ENCODE measurements at regions not wholly inside any gene's neighbourhood (a gene's known extent, or its start where the extent isn't known, plus 50 kb on each side); places are given as distances from the start of the nearest gene placed in this dataset.

DNA sequence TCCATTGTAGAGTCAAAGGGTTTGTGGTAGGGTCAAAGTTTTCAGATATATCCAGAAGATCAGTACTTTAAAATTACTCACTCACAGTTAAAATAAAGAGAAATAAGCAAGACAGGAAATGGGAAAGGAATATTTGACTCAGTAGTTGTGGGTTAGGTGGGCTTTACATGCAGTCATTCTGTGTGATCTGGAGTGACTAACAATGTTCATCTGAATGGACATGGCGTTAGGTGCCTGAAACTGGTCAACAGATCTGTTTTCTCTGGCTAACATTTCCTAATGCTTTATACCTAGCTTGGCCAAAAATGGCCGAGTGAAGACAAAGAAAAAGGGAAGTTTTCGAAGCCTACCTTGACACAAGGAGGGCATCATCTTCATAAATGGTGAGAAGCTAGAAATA, 133.4 kb upstream of the SATB1 start:
- TF ChIP-seq, protein P1, sequence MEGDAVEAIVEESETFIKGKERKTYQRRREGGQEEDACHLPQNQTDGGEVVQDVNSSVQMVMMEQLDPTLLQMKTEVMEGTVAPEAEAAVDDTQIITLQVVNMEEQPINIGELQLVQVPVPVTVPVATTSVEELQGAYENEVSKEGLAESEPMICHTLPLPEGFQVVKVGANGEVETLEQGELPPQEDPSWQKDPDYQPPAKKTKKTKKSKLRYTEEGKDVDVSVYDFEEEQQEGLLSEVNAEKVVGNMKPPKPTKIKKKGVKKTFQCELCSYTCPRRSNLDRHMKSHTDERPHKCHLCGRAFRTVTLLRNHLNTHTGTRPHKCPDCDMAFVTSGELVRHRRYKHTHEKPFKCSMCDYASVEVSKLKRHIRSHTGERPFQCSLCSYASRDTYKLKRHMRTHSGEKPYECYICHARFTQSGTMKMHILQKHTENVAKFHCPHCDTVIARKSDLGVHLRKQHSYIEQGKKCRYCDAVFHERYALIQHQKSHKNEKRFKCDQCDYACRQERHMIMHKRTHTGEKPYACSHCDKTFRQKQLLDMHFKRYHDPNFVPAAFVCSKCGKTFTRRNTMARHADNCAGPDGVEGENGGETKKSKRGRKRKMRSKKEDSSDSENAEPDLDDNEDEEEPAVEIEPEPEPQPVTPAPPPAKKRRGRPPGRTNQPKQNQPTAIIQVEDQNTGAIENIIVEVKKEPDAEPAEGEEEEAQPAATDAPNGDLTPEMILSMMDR (IDR thresholded peaks at IDR 0.05; ENCODE audit: low read depth, low read length, missing input control) = no peak
- no peak for TF ChIP-seq JUND (IDR thresholded peaks at IDR 0.05)
- no peak for TF ChIP-seq GABPA (IDR thresholded peaks at IDR 0.05 in 1 of 2, conservative IDR thresholded peaks at IDR 0.05 in 1 of 2)
- TF ChIP-seq, protein P2, sequence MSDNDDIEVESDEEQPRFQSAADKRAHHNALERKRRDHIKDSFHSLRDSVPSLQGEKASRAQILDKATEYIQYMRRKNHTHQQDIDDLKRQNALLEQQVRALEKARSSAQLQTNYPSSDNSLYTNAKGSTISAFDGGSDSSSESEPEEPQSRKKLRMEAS (IDR thresholded peaks at IDR 0.05) = no peak
- TF ChIP-seq TAF1 (conservative IDR thresholded peaks at IDR 0.05) = no peak
- TF ChIP-seq SP1 (IDR thresholded peaks at IDR 0.05) = no peak
- TF ChIP-seq, protein P3, sequence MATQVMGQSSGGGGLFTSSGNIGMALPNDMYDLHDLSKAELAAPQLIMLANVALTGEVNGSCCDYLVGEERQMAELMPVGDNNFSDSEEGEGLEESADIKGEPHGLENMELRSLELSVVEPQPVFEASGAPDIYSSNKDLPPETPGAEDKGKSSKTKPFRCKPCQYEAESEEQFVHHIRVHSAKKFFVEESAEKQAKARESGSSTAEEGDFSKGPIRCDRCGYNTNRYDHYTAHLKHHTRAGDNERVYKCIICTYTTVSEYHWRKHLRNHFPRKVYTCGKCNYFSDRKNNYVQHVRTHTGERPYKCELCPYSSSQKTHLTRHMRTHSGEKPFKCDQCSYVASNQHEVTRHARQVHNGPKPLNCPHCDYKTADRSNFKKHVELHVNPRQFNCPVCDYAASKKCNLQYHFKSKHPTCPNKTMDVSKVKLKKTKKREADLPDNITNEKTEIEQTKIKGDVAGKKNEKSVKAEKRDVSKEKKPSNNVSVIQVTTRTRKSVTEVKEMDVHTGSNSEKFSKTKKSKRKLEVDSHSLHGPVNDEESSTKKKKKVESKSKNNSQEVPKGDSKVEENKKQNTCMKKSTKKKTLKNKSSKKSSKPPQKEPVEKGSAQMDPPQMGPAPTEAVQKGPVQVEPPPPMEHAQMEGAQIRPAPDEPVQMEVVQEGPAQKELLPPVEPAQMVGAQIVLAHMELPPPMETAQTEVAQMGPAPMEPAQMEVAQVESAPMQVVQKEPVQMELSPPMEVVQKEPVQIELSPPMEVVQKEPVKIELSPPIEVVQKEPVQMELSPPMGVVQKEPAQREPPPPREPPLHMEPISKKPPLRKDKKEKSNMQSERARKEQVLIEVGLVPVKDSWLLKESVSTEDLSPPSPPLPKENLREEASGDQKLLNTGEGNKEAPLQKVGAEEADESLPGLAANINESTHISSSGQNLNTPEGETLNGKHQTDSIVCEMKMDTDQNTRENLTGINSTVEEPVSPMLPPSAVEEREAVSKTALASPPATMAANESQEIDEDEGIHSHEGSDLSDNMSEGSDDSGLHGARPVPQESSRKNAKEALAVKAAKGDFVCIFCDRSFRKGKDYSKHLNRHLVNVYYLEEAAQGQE (IDR thresholded peaks at IDR 0.05) = no peak
- no peak for TF ChIP-seq HNF4G (IDR thresholded peaks at IDR 0.05)
- TF ChIP-seq RXRA (IDR thresholded peaks at IDR 0.05) = no peak
- no peak for TF ChIP-seq RAD21 (IDR thresholded peaks at IDR 0.05)

All from liver (tissue), 3 donors.